ENCODE measurements at regions not wholly inside any gene's neighbourhood (a gene's known extent, or its start where the extent isn't known, plus 50 kb on each side); places are given as distances from the start of the nearest gene placed in this dataset.

DNA sequence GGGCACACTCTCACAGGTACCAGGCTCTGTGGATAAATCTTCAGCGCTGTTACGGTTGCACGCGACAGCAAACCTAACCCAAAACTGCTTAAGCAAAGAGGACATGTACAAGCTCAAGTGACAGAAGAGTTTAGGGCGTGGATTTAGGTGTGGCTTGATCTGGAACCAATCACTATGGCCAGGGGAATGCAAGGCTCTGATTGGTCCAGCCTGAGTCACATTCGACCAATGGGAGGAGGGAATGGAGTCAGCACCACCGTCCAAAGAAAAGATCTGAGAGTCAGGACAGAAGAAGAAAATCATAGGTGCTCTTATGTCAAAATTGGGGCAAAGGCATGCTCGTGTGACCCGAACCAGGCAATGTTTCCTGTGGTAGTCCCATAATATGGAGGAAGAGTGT lies 139.0 kb downstream of the TRIM43 start:
- TF ChIP-seq, protein P1, sequence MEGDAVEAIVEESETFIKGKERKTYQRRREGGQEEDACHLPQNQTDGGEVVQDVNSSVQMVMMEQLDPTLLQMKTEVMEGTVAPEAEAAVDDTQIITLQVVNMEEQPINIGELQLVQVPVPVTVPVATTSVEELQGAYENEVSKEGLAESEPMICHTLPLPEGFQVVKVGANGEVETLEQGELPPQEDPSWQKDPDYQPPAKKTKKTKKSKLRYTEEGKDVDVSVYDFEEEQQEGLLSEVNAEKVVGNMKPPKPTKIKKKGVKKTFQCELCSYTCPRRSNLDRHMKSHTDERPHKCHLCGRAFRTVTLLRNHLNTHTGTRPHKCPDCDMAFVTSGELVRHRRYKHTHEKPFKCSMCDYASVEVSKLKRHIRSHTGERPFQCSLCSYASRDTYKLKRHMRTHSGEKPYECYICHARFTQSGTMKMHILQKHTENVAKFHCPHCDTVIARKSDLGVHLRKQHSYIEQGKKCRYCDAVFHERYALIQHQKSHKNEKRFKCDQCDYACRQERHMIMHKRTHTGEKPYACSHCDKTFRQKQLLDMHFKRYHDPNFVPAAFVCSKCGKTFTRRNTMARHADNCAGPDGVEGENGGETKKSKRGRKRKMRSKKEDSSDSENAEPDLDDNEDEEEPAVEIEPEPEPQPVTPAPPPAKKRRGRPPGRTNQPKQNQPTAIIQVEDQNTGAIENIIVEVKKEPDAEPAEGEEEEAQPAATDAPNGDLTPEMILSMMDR (IDR thresholded peaks at IDR 0.05; ENCODE audit: low read length), result no peak
- no peak for TF ChIP-seq EZH2 (IDR thresholded peaks at IDR 0.05; ENCODE audit: borderline replicate concordance, low read length)
